Gastrocnemius medialis (tissue), 4 donors: ENCODE measurements at regions not wholly inside any gene's neighbourhood (a gene's known extent, or its start where the extent isn't known, plus 50 kb on each side); places are given as distances from the start of the nearest gene placed in this dataset.

Experiments used
- ATAC-seq, 2 donors: fragments of 150-250 bp; one replicate each; pipeline ENCODE4 v1.9.1; 2016
- DNase-seq, 2 donors: peaks; one replicate each; pipeline ENCODE4 v3.0.0-alpha.2; 2019
- H3K27ac ChIP-seq, 4 donors: fragments of 200-600 bp; sonication (generic); 1 replicate in 1 of 4; 2 replicates in 3 of 4; pipeline ENCODE4 v1.5.1; 2016 to 2018; ENCODE audit warnings: mild to moderate bottlenecking in 2 of 4, moderate library complexity in 1 of 4
- H3K27me3 ChIP-seq, 3 donors: fragments of 200-600 bp; sonication (generic) in 2 of 3; 1 replicate in 1 of 3; 2 replicates in 2 of 3; pipeline versions ENCODE4 v1.5.1 to v1.6.0; 2016 to 2019; ENCODE audit warnings: mild to moderate bottlenecking in 1 of 3, moderate library complexity in 1 of 3
- H3K36me3 ChIP-seq, 2 donors: fragments of 200-600 bp; sonication (generic) in 1 of 2; one replicate each; pipeline ENCODE4 v1.5.1; 2017 to 2018
- H3K4me1 ChIP-seq, 2 donors: fragments of 200-600 bp; sonication (generic) in 1 of 2; one replicate each; pipeline ENCODE4 v1.5.1; 2016 to 2017; ENCODE audit warnings: mild to moderate bottlenecking in 2 of 2
- H3K4me3 ChIP-seq, 4 donors: fragments of 200-600 bp; sonication (generic) in 3 of 4; 1 replicate in 1 of 4; 2 replicates in 3 of 4; pipeline ENCODE4 v1.5.1; 2016 to 2019; ENCODE audit warnings: mild to moderate bottlenecking in 2 of 4
- H3K9me3 ChIP-seq, 3 donors: fragments of 200-600 bp; sonication (generic) in 2 of 3; 1 replicate in 1 of 3; 2 replicates in 2 of 3; pipeline ENCODE4 v1.5.1; 2016 to 2019
- POLR2A ChIP-seq, 2 donors: fragments of 450-650 bp; IDR thresholded peaks; one replicate each; pipeline ENCODE4 v1.6.1; 2017; ENCODE audit warnings: antibody characterized with exemption in 2 of 2, mild to moderate bottlenecking in 2 of 2, moderate library complexity in 2 of 2
- in situ Hi-C, 4 donors: fragments of 200-750 bp; cut with MboI; loops; one replicate each; pipeline versions ENCODE4 v1.15.0 to v1.8.0; 2017; ENCODE audit warnings: low sequenced_read_pairs in 4 of 4
- intact Hi-C: fragments of 100-400 bp; cut with DNase I; formaldehyde crosslinking; loops from one replicate; pipeline ENCODE4 v1.15.1; 2023; ENCODE audit warnings: low total_unique reads
- TF ChIP-seq, protein P1 (sequence below), 5 experiments: fragments of 450-650 bp in 3 of 5; fragments of 200-600 bp in 2 of 5; sonication (generic) in 2 of 5; IDR thresholded peaks in 4 of 5; conservative IDR thresholded peaks in 1 of 5; 1 replicate in 4 of 5; 2 replicates in 1 of 5; pipeline ENCODE4 v1.5.1; 2016 to 2019; ENCODE audit warnings: antibody characterized with exemption in 5 of 5, mild to moderate bottlenecking in 3 of 5, moderate library complexity in 3 of 5

DNA sequence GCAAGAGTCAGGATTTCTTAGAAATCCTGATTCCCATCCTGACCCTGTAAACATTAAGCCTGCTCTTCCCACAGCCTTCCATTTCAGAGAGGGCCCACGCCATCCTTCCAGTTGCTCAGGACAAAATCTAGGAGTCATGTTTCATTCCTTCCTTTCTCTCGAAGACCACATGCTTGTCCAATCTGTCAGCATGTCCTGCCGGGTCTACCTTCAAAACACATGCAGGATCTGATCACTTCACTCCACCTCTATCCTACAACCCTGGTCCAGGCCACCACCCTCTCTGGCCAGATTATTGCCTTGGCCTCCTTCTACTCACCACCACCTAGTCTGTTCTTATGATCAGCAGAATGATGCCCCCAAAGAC, 79.8 kb downstream of the C5orf15 start:
- intact Hi-C loops, result no loop called here
- no peaks in the 10 kb centered on the region for H3K9me3 ChIP-seq
- H3K27me3 ChIP-seq, result no peaks in the 10 kb centered on the region
- TF ChIP-seq, protein P1, sequence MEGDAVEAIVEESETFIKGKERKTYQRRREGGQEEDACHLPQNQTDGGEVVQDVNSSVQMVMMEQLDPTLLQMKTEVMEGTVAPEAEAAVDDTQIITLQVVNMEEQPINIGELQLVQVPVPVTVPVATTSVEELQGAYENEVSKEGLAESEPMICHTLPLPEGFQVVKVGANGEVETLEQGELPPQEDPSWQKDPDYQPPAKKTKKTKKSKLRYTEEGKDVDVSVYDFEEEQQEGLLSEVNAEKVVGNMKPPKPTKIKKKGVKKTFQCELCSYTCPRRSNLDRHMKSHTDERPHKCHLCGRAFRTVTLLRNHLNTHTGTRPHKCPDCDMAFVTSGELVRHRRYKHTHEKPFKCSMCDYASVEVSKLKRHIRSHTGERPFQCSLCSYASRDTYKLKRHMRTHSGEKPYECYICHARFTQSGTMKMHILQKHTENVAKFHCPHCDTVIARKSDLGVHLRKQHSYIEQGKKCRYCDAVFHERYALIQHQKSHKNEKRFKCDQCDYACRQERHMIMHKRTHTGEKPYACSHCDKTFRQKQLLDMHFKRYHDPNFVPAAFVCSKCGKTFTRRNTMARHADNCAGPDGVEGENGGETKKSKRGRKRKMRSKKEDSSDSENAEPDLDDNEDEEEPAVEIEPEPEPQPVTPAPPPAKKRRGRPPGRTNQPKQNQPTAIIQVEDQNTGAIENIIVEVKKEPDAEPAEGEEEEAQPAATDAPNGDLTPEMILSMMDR (IDR thresholded peaks at IDR 0.05 in 4 of 5, conservative IDR thresholded peaks at IDR 0.05 in 1 of 5), result no peak
- TF ChIP-seq POLR2A (IDR thresholded peaks at IDR 0.05), result no peak
- H3K4me1 ChIP-seq, result peaks cover 1 to 3% of the 10 kb centered on the region in 2 donors
- H3K27ac ChIP-seq, result no peak overlapping the region
- no peaks in the 10 kb centered on the region for H3K36me3 ChIP-seq
- no peak for ATAC-seq
- no peak for DNase-seq
- H3K4me3 ChIP-seq, result no peak overlapping the region
- in situ Hi-C loops, result loop anchor here in 1 of 4 donors (25.0 kb wide), 1 partner anchor 451 kb away; no protein-coding TSS in a partner anchor

DNA sequence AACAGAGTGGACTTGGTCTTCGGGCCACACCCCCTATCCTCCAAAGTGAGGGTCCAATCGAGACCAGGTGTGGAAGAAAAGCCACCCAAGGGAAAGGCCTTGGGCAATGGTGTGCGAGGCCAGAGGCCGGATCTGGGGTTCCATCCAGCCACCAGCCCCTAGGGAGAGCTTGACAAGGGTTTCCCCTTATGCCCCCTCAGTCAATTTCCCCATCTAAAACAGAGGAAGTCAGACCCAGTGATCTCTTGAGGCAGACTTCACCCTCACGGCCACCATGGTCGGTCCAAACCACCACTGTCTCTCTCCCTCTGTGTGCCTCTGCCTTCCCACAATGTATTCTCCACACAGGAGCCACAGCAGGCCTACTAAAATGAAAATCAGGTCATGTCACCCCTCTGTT, 82.9 kb downstream of the C5orf15 start:
- intact Hi-C loops (no loop called here), in situ Hi-C loops (loop anchor here in 1 of 4 donors (25.0 kb wide), 1 partner anchor 448 kb away; no protein-coding TSS in a partner anchor)
- TF ChIP-seq, protein P1 (IDR thresholded peaks at IDR 0.05 in 4 of 5, conservative IDR thresholded peaks at IDR 0.05 in 1 of 5), result no peak
- no peak for TF ChIP-seq POLR2A (IDR thresholded peaks at IDR 0.05)
- H3K27ac ChIP-seq, result no peak overlapping the region
- DNase-seq (no peak), ATAC-seq (no peak)
- H3K4me3 ChIP-seq, result no peak overlapping the region
- no peaks in the 10 kb centered on the region for H3K9me3 ChIP-seq
- H3K36me3 ChIP-seq, result no peaks in the 10 kb centered on the region
- no peaks in the 10 kb centered on the region for H3K27me3 ChIP-seq
- no peaks in the 10 kb centered on the region for H3K4me1 ChIP-seq

DNA sequence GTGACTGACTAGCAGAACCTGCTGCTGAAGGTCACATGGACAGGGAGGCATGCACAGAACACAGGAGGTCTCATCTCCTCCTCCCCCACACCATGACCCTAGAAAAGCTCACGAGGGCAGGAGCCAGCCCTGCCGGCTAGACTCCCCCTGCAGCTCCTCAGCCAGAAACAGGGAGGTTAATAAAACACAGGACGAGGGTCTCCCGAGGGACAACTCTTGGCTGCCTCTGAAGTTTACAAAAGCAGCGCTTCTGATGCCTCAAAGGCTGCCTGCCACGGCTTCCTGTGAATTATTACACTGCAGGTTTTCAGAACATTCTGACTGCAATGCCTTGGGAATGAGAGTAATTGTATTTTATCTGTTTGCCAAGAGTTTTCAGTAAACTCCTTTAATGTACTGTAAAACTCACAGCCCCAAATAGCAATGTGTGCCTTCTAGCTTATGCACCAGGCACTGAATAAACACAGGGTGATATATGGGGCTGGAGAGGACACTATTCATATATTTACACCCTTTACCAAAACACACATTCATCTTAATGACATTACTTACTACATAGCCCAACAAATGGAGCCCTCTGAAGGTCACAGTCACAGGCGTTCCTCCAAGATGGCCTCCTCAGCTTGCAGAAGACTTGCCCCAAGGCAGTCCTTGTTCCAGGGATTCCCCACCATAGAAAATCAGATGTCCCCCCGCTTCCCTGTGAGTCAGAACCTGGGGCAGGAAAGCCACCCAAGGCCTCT, 83.7 kb downstream of the C5orf15 start:
- DNase-seq (no peak), ATAC-seq (no peak)
- H3K4me1 ChIP-seq, result no peaks in the 10 kb centered on the region
- in situ Hi-C loops (loop anchor here in 1 of 4 donors (25.0 kb wide), 1 partner anchor 447 kb away; no protein-coding TSS in a partner anchor), intact Hi-C loops (no loop called here)
- H3K4me3 ChIP-seq, result no peak overlapping the region
- TF ChIP-seq, protein P1 (IDR thresholded peaks at IDR 0.05 in 4 of 5, conservative IDR thresholded peaks at IDR 0.05 in 1 of 5), result no peak
- H3K36me3 ChIP-seq, result no peaks in the 10 kb centered on the region
- H3K27me3 ChIP-seq, result no peaks in the 10 kb centered on the region
- no peaks in the 10 kb centered on the region for H3K9me3 ChIP-seq
- no peak overlapping the region for H3K27ac ChIP-seq

DNA sequence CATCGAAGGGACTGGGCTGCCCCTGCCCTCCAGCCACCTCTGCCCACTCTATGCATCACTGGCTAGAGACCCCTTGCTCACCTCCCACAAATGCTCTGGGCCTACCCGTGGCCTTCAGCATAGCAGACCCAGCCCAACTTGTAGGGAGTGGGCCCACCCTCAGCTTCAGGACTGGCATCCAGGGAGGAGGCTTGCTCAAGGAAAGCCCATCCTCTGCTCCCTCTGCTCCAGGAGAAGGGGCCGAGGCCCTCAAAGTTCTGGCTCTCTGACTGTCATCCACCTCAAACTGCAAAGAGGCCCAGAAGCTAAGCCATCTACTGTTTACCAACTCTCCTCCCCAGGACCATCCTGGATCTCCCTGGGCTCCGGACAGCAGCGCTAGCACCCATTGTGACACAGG, 84.5 kb downstream of the C5orf15 start:
- in situ Hi-C loops, result loop anchor here in 1 of 4 donors (25.0 kb wide), 1 partner anchor 447 kb away; no protein-coding TSS in a partner anchor
- no peaks in the 10 kb centered on the region for H3K4me1 ChIP-seq
- H3K4me3 ChIP-seq, result no peak overlapping the region
- no peaks in the 10 kb centered on the region for H3K27me3 ChIP-seq
- DNase-seq (no peak), ATAC-seq (no peak)
- no peak for TF ChIP-seq POLR2A (IDR thresholded peaks at IDR 0.05)
- TF ChIP-seq, protein P1 (IDR thresholded peaks at IDR 0.05 in 4 of 5, conservative IDR thresholded peaks at IDR 0.05 in 1 of 5), result no peak
- intact Hi-C loops, result no loop called here
- no peaks in the 10 kb centered on the region for H3K36me3 ChIP-seq
- H3K9me3 ChIP-seq, result no peaks in the 10 kb centered on the region
- no peak overlapping the region for H3K27ac ChIP-seq
